ENCODE measurements at regions not wholly inside any gene's neighbourhood (a gene's known extent, or its start where the extent isn't known, plus 50 kb on each side); places are given as distances from the start of the nearest gene placed in this dataset.

DNA sequence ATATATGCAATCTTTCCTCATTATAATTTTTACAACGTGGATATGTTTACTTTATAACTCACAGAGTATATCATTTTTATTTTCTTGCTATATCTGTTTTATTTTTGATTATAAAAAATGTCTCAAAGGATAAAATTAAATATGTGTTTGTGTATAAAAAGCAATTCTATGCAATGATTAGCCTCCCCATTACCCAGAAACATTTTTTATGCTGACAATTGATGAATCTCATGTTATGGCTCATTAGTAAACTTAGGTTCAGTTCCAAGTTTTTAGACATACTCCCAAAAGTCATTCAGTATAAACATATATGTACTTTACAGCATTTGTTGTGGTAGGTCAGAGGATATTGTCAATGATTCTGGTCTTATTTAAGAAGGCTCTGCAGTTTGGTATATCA lies 540.1 kb upstream of the SPRY2 start:
- Histone ChIP-seq H3K9me3 (no peaks in the 10 kb centered on the region), H3K4me1 (no peaks in the 10 kb centered on the region), H3K27ac (no peak overlapping the region), H3K4me2 (no peak overlapping the region), H3K4me3 (no peak overlapping the region)
- FAIRE-seq (no peak), DNase-seq (ENCODE audit: low read depth in 1 of 2, low spot score in 1 of 2) (no peak), ATAC-seq (no peak)
- 0% methylated on average over 1 of the region's 1 CpG for WGBS (ENCODE audit: missing lambda C conversion rate)
- CTCF ChIA-PET: no interaction called here
- TF ChIP-seq MAZ (IDR thresholded peaks at IDR 0.05; ENCODE audit: borderline replicate concordance, low read depth, low read length) (no peak), NFE2L2 (conservative IDR thresholded peaks at IDR 0.05; ENCODE audit: low read length) (no peak), MYC (IDR thresholded peaks at IDR 0.05; ENCODE audit: borderline replicate concordance, low read length) (no peak), HOXA7 (CRISPR knock-in tag; IDR thresholded peaks at IDR 0.05) (no peak), ZFP36 (IDR thresholded peaks at IDR 0.05; ENCODE audit: borderline replicate concordance, partially characterized antibody) (no peak), SREBF2 (IDR thresholded peaks at IDR 0.05) (no peak), HOXB5 (CRISPR knock-in tag; IDR thresholded peaks at IDR 0.05) (no peak), POLR2A (IDR thresholded peaks at IDR 0.05; ENCODE audit: low read length) (no peak), MAFK (IDR thresholded peaks at IDR 0.05; ENCODE audit: partially characterized antibody) (no peak), RNF2 (IDR thresholded peaks at IDR 0.05; ENCODE audit: borderline replicate concordance, low read depth) (no peak), ZC3H11A (IDR thresholded peaks at IDR 0.05) (no peak), GATA3 (IDR thresholded peaks at IDR 0.05; ENCODE audit: borderline replicate concordance) (no peak), FOSB (CRISPR knock-in tag; IDR thresholded peaks at IDR 0.05) (no peak), CBX2 (IDR thresholded peaks at IDR 0.05; ENCODE audit: borderline replicate concordance, low read depth) (no peak), ESRRA (IDR thresholded peaks at IDR 0.05; ENCODE audit: borderline replicate concordance, low read length) (no peak), NR3C1 (IDR thresholded peaks at IDR 0.05) (no peak)
- TF ChIP-seq, protein P1, sequence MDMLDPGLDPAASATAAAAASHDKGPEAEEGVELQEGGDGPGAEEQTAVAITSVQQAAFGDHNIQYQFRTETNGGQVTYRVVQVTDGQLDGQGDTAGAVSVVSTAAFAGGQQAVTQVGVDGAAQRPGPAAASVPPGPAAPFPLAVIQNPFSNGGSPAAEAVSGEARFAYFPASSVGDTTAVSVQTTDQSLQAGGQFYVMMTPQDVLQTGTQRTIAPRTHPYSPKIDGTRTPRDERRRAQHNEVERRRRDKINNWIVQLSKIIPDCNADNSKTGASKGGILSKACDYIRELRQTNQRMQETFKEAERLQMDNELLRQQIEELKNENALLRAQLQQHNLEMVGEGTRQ (IDR thresholded peaks at IDR 0.05): no peak
- TF ChIP-seq, protein P2, sequence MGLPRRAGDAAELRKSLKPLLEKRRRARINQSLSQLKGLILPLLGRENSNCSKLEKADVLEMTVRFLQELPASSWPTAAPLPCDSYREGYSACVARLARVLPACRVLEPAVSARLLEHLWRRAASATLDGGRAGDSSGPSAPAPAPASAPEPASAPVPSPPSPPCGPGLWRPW (IDR thresholded peaks at IDR 0.05): no peak
- POLR2A ChIA-PET: no interaction called here

DNA sequence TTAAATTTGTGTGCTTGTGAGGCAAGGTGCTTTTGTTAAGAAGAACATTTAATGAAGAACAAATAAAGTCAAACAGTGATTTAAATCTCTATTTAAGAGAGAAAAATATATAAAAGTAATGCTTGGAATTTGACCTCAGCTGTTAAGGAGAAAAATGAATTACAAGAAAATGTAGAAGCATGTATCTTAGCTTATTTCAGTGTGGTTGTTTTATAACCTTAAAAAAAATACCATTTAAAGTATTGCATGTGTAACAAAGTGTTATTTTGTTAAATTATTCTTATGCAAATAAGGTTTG lies 537.0 kb upstream of the SPRY2 start:
- FAIRE-seq: no peak
- Histone ChIP-seq H3K4me3 (no peak overlapping the region), H3K9me3 (no peaks in the 10 kb centered on the region), H3K4me1 (no peaks in the 10 kb centered on the region), H3K4me2 (no peak overlapping the region), H3K27ac (no peak overlapping the region)
- POLR2A ChIA-PET: no interaction called here
- ATAC-seq: no peak
- CTCF ChIA-PET: no interaction called here
- DNase-seq (ENCODE audit: low read depth in 1 of 2, low spot score in 1 of 2): no peak
- TF ChIP-seq HOXB13 (CRISPR knock-in tag; IDR thresholded peaks at IDR 0.05; ENCODE audit: low read depth): no peak
- no peak for TF ChIP-seq KDM5A (IDR thresholded peaks at IDR 0.05)
- TF ChIP-seq RNF2 (IDR thresholded peaks at IDR 0.05; ENCODE audit: borderline replicate concordance, low read depth): no peak
- TF ChIP-seq ESRRA (IDR thresholded peaks at IDR 0.05; ENCODE audit: borderline replicate concordance, low read length): no peak
- no peak for TF ChIP-seq HEYL (CRISPR knock-in tag; IDR thresholded peaks at IDR 0.05)
- TF ChIP-seq, protein P3, sequence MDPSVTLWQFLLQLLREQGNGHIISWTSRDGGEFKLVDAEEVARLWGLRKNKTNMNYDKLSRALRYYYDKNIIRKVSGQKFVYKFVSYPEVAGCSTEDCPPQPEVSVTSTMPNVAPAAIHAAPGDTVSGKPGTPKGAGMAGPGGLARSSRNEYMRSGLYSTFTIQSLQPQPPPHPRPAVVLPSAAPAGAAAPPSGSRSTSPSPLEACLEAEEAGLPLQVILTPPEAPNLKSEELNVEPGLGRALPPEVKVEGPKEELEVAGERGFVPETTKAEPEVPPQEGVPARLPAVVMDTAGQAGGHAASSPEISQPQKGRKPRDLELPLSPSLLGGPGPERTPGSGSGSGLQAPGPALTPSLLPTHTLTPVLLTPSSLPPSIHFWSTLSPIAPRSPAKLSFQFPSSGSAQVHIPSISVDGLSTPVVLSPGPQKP (IDR thresholded peaks at IDR 0.05; ENCODE audit: low read depth, low read length): no peak
- no peak for TF ChIP-seq KDM1A (IDR thresholded peaks at IDR 0.05; ENCODE audit: low read depth)
- TF ChIP-seq ZC3H11A (IDR thresholded peaks at IDR 0.05): no peak
- TF ChIP-seq MYC (IDR thresholded peaks at IDR 0.05; ENCODE audit: borderline replicate concordance, low read length): no peak
- no peak for TF ChIP-seq HOXB5 (CRISPR knock-in tag; IDR thresholded peaks at IDR 0.05)
- no peak for TF ChIP-seq HDAC2 (IDR thresholded peaks at IDR 0.05)
- TF ChIP-seq MAZ (IDR thresholded peaks at IDR 0.05; ENCODE audit: borderline replicate concordance, low read depth, low read length): no peak
- no peak for TF ChIP-seq ZNF302 (CRISPR knock-in tag; IDR thresholded peaks at IDR 0.05)
- TF ChIP-seq FOSL2 (IDR thresholded peaks at IDR 0.05): no peak
- TF ChIP-seq FOSL2 (CRISPR knock-in tag; IDR thresholded peaks at IDR 0.05): no peak
- no peak for TF ChIP-seq GATA3 (IDR thresholded peaks at IDR 0.05; ENCODE audit: borderline replicate concordance)

Data from A549 (cell line).